GM12878 (cell line): ENCODE measurements at regions not wholly inside any gene's neighbourhood (a gene's known extent, or its start where the extent isn't known, plus 50 kb on each side); places are given as distances from the start of the nearest gene placed in this dataset.

ENCODE experiments used
- ATAC-seq: fragments of 200-7000 bp; cut with Tn5 transposase; 3 replicates; pipeline ENCODE4 v1.9.1; 2020; ENCODE audit warnings: mild to moderate bottlenecking, moderate library complexity
- BruUV-seq: library from RNA; stranded (reverse); fragments of 400-500 nt; replicated peaks from 2 replicates; lab custom pipeline; 2021; lab: Mats Ljungman, UMichigan
- CTCF ChIA-PET: fragments of 300-600 bp; sonication (Branson Sonifier 250); formaldehyde crosslinking; extraction: SDS; loops from one replicate; lab custom pipeline; 2021; ENCODE audit warnings: inconsistent platforms; lab: Yijun Ruan, JAX
- POLR2A ChIA-PET: fragments of 350-600 bp; formaldehyde crosslinking; extraction: SDS; loops from one replicate; lab custom pipeline; 2021; ENCODE audit warnings: inconsistent platforms; lab: Charles Lee
- RAD21 ChIA-PET: fragments of 300-600 bp; sonication (Branson Sonifier 250); formaldehyde crosslinking; loops from one replicate; lab custom pipeline; 2023; ENCODE audit warnings: antibody characterized with exemption; ENCODE audit not compliant: unreplicated experiment; lab: Charles Lee
- SMC1A ChIA-PET: fragments of 300-600 bp; sonication (Branson Sonifier 250); formaldehyde crosslinking; loops from one replicate; lab custom pipeline; 2023; ENCODE audit not compliant: unreplicated experiment, uncharacterized antibody; lab: Charles Lee
- DNase-seq: peaks from one replicate; pipeline ENCODE4 v3.0.0-alpha.2; 2011; ENCODE audit warnings: low read depth, low spot score
- FAIRE-seq: peaks from 3 replicates; lab custom pipeline; 2011; peaks lifted over from hg19 to GRCh38; lab: Jason Lieb, UNC
- H2AFZ ChIP-seq: 2 replicates; pipeline ENCODE4 v1.6.0; 2011; ENCODE audit warnings: low read depth, low read length, control low read depth; ENCODE audit not compliant: control insufficient read depth
- H3K27ac ChIP-seq: 2 replicates; pipeline ENCODE4 v1.5.1; 2011; ENCODE audit warnings: control low read depth; ENCODE audit not compliant: control insufficient read depth, insufficient read depth
- H3K27me3 ChIP-seq, 2 experiments: replicated peaks in 1 of 2; 2 replicates each; pipeline versions ENCODE4 v1.6.0 to v1.6.1; 2011; ENCODE audit warnings: low read length in 1 of 2; ENCODE audit not compliant: control insufficient read depth in 2 of 2, insufficient read depth in 2 of 2
- H3K36me3 ChIP-seq, 2 experiments: 2 replicates each; pipeline ENCODE4 v1.5.1; 2011; ENCODE audit warnings: low read length in 1 of 2; ENCODE audit not compliant: control insufficient read depth in 2 of 2, insufficient read depth in 2 of 2
- H3K4me1 ChIP-seq: 2 replicates; pipeline ENCODE4 v1.6.1; 2011; ENCODE audit warnings: mild to moderate bottlenecking, low read length, moderate library complexity, mixed read lengths; ENCODE audit not compliant: control insufficient read depth, insufficient read depth
- H3K4me2 ChIP-seq: 2 replicates; pipeline ENCODE4 v1.6.0; 2011; ENCODE audit warnings: control low read depth; ENCODE audit not compliant: control insufficient read depth, insufficient read depth
- H3K4me3 ChIP-seq: fragments of 200-600 bp; sonication (generic); 2 replicates; pipeline ENCODE4 v1.5.1; 2016
- H3K79me2 ChIP-seq: 2 replicates; pipeline ENCODE4 v1.6.0; 2011; ENCODE audit warnings: low read length; ENCODE audit not compliant: control insufficient read depth, insufficient read depth
- H3K9ac ChIP-seq: 2 replicates; pipeline ENCODE4 v1.8.0; 2011; ENCODE audit warnings: low read length, control low read depth, mixed read lengths; ENCODE audit not compliant: control insufficient read depth, insufficient read depth
- H3K9me3 ChIP-seq: replicated peaks from 3 replicates; pipeline ENCODE4 v1.5.1; 2011; ENCODE audit warnings: mild to moderate bottlenecking, low read length; ENCODE audit not compliant: control insufficient read depth, insufficient read depth
- H4K20me1 ChIP-seq: 2 replicates; pipeline ENCODE4 v1.6.0; 2011; ENCODE audit not compliant: control insufficient read depth, insufficient read depth
- CHD4 ChIP-seq: fragments of 200-600 bp; sonication (generic); IDR thresholded peaks from 2 replicates; pipeline ENCODE4 v1.6.1; 2016; ENCODE audit warnings: mild to moderate bottlenecking
- MTA2 ChIP-seq: fragments of 450-650 bp; IDR thresholded peaks from 2 replicates; pipeline ENCODE4 v1.6.1; 2016; ENCODE audit warnings: low read depth, mild to moderate bottlenecking, moderate library complexity
- MTA3 ChIP-seq: IDR thresholded peaks from 2 replicates; pipeline ENCODE4 v1.6.1; 2012; ENCODE audit warnings: low read length, inconsistent platforms, borderline replicate concordance
- NBN ChIP-seq: fragments of 450-650 bp; IDR thresholded peaks from 2 replicates; pipeline ENCODE4 v1.6.1; 2016
- WGBS: methylation state at CpG from one replicate; pipeline ENCODE4 v1.1.6; 2016; ENCODE audit warnings: low lambda C conversion rate; ENCODE audit not compliant: insufficient replicate concordance, insufficient coverage; ENCODE audit errors: missing lambda C conversion rate; 5-methylcytosine and 5-hydroxymethylcytosine counted together
- in situ Hi-C: fragments of 300-500 bp; cut with MboI; formaldehyde crosslinking; loops from 9 replicates; pipeline ENCODE4 v1.14.3; 2018; ENCODE audit warnings: mixed read lengths
- intact Hi-C: fragments of 100-400 bp; cut with micrococcal nuclease; formaldehyde crosslinking; loops from one replicate; pipeline ENCODE4 v1.14.2; 2022; ENCODE audit not compliant: unreplicated experiment
- TF ChIP-seq, protein P1 (sequence below): fragments of 450-650 bp; IDR thresholded peaks from 2 replicates; pipeline ENCODE4 v1.6.1; 2017; ENCODE audit warnings: mild to moderate bottlenecking, low read depth, inconsistent platforms; ENCODE audit not compliant: poor library complexity, severe bottlenecking
- TF ChIP-seq, protein P2 (sequence below): fragments of 450-650 bp; formaldehyde crosslinking; IDR thresholded peaks from 2 replicates; pipeline ENCODE4 v1.4.0; 2020; ENCODE audit warnings: mild to moderate bottlenecking, moderate library complexity
- TF ChIP-seq, protein P3 (sequence below): IDR thresholded peaks from 2 replicates; pipeline ENCODE4 v1.6.1; 2012; ENCODE audit warnings: low read depth, low read length, improper control_type of control experiment
- TF ChIP-seq, protein P4 (sequence below): IDR thresholded peaks from 2 replicates; pipeline ENCODE4 v1.6.1; 2012; ENCODE audit warnings: improper control_type of control experiment, low read depth, low read length; ENCODE audit not compliant: insufficient replicate concordance

DNA sequence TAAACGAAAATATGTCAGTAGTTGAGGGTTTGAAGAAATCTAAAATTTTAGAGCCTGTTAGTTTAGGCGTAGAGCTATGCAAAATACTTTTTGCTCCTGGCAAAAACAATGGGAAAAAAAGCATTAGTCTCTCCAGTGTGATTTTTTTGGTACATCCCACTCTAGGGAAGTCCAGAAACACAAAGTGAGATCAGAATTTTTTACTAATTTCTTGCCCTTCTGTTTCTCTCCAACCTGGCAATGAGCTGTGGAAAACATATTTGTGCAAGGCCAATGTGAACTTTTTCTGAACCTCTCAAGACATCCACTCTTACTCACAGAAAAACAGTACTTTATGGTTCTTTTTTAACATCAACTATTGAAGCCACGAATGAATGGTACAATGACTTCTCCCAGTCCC, 56.9 kb upstream of the DCN start:
- no peak overlapping the region for H3K9ac ChIP-seq
- CTCF ChIA-PET = no interaction called here
- H3K9me3 ChIP-seq = no peaks in the 10 kb centered on the region
- BruUV-seq = no TSS peak
- RAD21 ChIA-PET = no interaction called here
- in situ Hi-C loops (no loop called here), intact Hi-C loops (no loop called here)
- no peaks in the 10 kb centered on the region for H3K36me3 ChIP-seq
- H3K4me2 ChIP-seq = no peak overlapping the region
- no peaks in the 10 kb centered on the region for H3K4me1 ChIP-seq
- POLR2A ChIA-PET = no interaction called here
- H2AFZ ChIP-seq = no peak overlapping the region
- ATAC-seq (no peak), DNase-seq (no peak), FAIRE-seq (no peak)
- SMC1A ChIA-PET = interaction anchor here (0.7 to 1.1 kb wide), 3 partner anchors 8 to 18 kb away, joined by 3 to 4 read pairs (median 3); no protein-coding TSS in a partner anchor
- WGBS = 0% methylated on average over 3 of the region's 3 CpGs
- no peaks in the 10 kb centered on the region for H3K79me2 ChIP-seq
- TF ChIP-seq, protein P1, sequence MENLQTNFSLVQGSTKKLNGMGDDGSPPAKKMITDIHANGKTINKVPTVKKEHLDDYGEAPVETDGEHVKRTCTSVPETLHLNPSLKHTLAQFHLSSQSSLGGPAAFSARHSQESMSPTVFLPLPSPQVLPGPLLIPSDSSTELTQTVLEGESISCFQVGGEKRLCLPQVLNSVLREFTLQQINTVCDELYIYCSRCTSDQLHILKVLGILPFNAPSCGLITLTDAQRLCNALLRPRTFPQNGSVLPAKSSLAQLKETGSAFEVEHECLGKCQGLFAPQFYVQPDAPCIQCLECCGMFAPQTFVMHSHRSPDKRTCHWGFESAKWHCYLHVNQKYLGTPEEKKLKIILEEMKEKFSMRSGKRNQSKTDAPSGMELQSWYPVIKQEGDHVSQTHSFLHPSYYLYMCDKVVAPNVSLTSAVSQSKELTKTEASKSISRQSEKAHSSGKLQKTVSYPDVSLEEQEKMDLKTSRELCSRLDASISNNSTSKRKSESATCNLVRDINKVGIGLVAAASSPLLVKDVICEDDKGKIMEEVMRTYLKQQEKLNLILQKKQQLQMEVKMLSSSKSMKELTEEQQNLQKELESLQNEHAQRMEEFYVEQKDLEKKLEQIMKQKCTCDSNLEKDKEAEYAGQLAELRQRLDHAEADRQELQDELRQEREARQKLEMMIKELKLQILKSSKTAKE = no peak
- TF ChIP-seq, protein P2, sequence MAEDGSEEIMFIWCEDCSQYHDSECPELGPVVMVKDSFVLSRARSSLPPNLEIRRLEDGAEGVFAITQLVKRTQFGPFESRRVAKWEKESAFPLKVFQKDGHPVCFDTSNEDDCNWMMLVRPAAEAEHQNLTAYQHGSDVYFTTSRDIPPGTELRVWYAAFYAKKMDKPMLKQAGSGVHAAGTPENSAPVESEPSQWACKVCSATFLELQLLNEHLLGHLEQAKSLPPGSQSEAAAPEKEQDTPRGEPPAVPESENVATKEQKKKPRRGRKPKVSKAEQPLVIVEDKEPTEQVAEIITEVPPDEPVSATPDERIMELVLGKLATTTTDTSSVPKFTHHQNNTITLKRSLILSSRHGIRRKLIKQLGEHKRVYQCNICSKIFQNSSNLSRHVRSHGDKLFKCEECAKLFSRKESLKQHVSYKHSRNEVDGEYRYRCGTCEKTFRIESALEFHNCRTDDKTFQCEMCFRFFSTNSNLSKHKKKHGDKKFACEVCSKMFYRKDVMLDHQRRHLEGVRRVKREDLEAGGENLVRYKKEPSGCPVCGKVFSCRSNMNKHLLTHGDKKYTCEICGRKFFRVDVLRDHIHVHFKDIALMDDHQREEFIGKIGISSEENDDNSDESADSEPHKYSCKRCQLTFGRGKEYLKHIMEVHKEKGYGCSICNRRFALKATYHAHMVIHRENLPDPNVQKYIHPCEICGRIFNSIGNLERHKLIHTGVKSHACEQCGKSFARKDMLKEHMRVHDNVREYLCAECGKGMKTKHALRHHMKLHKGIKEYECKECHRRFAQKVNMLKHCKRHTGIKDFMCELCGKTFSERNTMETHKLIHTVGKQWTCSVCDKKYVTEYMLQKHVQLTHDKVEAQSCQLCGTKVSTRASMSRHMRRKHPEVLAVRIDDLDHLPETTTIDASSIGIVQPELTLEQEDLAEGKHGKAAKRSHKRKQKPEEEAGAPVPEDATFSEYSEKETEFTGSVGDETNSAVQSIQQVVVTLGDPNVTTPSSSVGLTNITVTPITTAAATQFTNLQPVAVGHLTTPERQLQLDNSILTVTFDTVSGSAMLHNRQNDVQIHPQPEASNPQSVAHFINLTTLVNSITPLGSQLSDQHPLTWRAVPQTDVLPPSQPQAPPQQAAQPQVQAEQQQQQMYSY (CRISPR knock-in tag) = no peak
- TF ChIP-seq MTA2 (no peak), CHD4 (no peak), MTA3 (no peak), NBN (no peak)
- TF ChIP-seq, protein P3, sequence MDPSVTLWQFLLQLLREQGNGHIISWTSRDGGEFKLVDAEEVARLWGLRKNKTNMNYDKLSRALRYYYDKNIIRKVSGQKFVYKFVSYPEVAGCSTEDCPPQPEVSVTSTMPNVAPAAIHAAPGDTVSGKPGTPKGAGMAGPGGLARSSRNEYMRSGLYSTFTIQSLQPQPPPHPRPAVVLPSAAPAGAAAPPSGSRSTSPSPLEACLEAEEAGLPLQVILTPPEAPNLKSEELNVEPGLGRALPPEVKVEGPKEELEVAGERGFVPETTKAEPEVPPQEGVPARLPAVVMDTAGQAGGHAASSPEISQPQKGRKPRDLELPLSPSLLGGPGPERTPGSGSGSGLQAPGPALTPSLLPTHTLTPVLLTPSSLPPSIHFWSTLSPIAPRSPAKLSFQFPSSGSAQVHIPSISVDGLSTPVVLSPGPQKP = no peak
- TF ChIP-seq, protein P4, sequence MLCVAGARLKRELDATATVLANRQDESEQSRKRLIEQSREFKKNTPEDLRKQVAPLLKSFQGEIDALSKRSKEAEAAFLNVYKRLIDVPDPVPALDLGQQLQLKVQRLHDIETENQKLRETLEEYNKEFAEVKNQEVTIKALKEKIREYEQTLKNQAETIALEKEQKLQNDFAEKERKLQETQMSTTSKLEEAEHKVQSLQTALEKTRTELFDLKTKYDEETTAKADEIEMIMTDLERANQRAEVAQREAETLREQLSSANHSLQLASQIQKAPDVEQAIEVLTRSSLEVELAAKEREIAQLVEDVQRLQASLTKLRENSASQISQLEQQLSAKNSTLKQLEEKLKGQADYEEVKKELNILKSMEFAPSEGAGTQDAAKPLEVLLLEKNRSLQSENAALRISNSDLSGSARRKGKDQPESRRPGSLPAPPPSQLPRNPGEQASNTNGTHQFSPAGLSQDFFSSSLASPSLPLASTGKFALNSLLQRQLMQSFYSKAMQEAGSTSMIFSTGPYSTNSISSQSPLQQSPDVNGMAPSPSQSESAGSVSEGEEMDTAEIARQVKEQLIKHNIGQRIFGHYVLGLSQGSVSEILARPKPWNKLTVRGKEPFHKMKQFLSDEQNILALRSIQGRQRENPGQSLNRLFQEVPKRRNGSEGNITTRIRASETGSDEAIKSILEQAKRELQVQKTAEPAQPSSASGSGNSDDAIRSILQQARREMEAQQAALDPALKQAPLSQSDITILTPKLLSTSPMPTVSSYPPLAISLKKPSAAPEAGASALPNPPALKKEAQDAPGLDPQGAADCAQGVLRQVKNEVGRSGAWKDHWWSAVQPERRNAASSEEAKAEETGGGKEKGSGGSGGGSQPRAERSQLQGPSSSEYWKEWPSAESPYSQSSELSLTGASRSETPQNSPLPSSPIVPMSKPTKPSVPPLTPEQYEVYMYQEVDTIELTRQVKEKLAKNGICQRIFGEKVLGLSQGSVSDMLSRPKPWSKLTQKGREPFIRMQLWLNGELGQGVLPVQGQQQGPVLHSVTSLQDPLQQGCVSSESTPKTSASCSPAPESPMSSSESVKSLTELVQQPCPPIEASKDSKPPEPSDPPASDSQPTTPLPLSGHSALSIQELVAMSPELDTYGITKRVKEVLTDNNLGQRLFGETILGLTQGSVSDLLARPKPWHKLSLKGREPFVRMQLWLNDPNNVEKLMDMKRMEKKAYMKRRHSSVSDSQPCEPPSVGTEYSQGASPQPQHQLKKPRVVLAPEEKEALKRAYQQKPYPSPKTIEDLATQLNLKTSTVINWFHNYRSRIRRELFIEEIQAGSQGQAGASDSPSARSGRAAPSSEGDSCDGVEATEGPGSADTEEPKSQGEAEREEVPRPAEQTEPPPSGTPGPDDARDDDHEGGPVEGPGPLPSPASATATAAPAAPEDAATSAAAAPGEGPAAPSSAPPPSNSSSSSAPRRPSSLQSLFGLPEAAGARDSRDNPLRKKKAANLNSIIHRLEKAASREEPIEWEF = no peak
- no peaks in the 10 kb centered on the region for H3K27me3 ChIP-seq
- no peaks in the 10 kb centered on the region for H4K20me1 ChIP-seq
- no peak overlapping the region for H3K27ac ChIP-seq
- no peak overlapping the region for H3K4me3 ChIP-seq
